UCSD-AML1 (cell line): ENCODE measurements at regions not wholly inside any gene's neighbourhood (a gene's known extent, or its start where the extent isn't known, plus 50 kb on each side); places are given as distances from the start of the nearest gene placed in this dataset.

Experiments
- DNase-seq: peaks from one replicate; lab custom pipeline; 2025; ENCODE audit not compliant: unreplicated experiment; lab: John Stamatoyannopoulos, UW

DNA sequence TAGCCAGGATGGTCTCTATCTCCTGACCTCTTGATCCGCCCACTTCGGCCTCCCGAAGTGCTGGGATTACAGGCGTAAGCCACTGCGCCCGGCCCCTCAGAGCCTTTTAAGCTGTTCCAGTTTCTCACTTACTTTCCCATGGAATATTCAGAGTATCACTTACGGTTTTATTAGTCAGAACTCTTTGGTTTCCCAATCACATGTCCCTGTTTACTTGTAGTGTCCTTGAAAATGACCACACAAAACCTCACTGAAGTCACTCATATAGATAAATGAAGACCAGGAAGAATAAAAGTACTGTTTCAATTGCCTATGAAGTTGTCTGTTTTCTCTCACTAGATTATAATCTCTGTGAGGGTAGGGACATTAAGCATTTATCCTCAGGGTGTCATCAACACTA lies 217.2 kb upstream of the HCCS start:
- DNase-seq = no peak

DNA sequence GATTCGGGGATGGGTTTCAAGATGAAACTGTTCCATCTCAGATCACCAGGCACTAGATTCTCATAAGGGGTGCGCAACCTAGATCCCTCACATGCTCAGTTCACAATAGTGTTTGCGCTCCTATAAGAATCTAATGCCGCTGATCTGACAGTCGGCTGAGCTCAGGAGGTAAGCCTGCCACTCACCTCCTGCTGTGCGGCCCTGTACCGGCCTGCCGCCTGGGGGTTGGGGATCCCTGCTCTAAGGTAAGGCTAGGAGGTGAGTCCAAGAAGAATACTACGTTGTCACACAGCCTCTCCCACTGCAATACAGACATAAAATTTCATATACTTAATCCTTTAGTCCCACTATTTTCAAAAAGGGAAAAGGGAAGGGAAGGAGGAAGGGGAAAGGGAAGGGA lies 213.4 kb upstream of the HCCS start:
- no peak for DNase-seq

DNA sequence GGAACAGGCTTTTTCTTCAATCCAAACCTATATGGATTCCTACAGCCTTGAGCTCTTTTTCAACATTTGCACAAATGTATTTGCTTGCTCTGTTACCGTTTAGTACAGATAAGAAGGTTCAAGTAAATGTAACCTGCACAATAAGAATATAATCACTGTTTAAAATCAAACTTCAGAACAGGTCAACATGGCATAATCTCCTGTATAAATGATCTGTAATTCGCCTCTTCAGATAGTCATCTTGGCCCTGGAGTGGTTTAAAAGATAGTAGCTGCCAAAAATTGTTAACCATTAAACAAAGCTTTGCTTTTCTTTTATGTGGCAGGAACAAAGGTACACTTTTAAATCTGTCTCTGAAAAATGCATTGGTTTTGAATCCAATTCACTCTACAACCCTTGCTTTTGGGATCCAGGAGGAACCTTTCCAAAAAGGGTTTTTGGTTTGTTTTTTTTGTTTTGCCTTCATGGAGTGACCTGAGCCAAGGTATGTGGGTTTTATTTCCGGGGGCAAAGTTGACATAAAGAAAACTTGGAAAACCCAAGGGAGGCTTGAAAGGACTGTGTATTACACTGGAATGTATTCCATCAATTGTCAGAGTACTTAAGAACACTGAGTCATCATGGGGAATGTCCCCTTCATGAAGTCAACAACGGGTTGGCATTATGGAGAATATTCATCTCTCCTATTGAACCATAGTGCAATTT lies 210.4 kb upstream of the HCCS start:
- no peak for DNase-seq

DNA sequence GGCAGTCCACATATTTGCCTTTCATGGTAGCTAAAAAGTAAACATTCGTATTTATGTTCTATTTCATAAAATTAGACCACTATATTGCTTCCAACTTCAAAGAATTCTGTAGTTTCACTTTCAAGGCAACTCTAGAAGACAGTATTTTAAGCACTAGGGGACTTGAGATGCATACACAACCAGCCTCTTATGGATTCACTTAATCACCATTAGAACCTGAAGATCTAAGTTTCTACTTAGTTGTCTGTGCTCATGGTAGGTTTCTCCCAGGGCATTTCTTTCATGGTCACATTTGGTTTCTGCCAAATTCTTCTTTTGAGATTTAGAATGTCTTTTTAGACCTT lies 209.9 kb upstream of the HCCS start:
- no peak for DNase-seq

DNA sequence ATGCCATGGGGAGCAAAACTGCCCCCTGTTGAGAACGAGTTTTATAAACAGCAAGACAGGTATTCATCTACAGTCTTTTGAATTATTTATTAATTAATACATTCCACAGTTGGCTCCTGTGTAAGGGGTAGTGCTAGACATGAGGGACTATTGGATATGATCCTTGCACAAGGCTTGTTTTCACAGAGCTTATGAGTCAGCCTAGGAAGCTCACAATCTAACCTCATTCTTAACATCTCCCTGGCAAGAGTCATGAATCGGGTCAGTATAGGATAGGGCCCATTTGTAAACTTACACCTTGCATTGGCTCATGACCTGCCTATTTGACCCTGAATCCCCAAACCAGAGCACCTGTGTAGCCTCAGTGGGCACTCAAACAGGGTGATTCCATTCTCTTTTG lies 209.1 kb upstream of the HCCS start:
- no peak for DNase-seq

DNA sequence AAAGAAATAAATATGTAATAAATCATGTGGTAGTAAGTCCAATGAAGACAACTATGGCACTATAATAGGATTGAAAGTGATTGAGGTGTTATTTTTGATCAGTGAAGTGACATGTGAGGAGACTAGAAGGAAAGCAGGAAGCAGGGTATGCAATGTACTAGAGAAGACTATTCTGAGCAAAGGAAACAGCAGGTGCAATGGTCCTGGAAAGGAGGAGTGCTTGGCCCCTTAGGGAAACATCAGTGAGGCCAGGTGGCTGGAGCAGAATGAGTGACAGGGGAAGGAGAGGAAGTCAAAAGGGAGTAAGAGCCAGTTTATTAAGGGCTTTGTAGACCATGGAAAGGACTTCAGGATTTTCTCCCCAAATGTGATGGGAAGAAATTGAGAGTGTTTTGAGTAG lies 207.6 kb upstream of the HCCS start:
- no peak for DNase-seq

DNA sequence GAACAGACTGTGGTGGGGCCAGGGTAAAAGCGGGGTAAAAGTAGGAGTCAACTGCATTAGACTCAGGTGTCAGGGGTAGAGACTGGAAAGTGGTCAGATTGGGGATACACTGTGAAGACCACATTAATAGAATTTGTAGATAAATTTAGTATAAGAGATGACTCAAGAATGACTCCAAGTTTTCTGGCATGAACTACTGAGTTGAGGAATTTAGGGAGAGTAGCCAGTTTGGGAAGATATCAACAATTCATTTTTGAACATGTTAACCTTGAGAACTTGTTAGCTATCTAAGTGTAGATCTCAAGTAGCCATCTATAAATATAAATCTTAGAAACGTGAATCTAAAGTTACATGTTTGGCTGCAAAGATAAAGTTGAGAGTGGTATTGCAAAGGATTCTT lies 206.9 kb upstream of the HCCS start:
- DNase-seq = no peak

DNA sequence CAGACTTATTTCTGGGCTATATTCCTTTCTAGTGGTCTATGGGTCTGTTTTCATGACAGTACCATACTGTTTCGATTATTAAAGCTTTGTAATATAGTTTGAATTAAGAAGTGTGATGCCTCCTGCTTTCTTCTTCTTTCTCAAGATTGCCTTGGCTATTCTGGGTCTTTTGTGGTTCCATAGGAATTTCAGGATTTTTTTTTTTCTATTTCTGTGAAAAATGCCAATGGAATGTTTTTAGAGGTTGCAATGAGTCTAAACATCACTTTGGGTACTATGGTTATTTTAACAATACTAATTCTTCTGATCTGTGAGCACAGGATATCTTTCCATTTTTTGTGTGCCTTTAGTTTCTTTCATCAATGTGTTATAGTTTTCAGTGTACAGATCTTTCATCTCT lies 204.3 kb upstream of the HCCS start:
- DNase-seq = no peak

DNA sequence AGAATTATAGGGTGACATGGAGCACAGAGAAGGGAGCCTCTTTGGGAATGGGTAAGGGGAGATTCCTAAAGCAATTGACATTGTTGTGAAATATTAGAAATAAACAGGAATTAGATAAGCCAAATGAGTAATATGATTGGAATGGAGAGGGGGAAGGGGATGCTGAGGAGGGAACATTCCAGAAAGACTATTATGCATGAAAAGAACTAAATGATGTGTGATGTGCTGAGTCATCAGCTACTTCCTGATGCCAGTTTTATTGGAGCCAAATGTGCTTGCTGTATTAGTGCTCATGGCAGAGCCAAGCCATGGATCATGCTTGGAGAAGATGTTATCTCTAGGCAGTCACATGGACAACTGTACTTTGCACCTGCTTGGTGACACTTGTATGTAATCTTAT lies 189.0 kb upstream of the HCCS start:
- DNase-seq = no peak

DNA sequence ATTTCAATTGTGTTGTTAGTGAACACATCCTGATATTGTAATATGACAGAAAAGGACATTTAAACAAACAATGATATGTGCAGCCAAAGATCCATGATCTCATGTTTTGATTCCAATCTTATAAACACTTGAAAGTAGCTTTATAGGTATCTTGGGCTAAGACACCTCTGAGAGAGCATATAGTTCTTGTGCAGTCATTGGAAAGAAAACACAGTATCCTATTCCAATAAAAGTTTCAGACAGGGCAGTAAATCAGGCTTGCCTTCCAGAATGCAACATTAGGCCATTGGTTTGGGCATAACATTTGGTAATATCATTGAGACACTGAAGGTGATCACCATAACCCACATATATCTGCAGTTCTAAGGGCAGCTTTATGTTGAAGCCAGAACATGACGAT lies 188.3 kb upstream of the HCCS start:
- DNase-seq = no peak

DNA sequence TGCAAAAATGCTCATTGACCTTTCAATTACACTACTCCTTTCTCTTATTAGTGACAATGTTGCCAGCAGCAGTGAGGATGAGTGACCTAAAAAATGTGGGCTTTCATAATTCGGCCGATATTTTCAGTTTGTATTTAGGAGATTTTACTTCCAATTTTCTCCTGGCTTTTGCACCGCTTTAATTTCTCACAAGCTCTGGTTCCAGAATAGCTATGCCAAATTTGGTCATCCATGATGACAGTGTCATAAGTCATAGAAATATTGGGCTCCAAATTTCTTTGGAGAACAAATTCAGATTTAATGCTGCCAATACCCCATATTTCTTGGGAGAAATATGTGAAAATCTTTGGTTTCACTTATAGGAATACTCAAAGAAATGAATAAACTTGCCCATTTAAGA lies 187.7 kb upstream of the HCCS start:
- no peak for DNase-seq

DNA sequence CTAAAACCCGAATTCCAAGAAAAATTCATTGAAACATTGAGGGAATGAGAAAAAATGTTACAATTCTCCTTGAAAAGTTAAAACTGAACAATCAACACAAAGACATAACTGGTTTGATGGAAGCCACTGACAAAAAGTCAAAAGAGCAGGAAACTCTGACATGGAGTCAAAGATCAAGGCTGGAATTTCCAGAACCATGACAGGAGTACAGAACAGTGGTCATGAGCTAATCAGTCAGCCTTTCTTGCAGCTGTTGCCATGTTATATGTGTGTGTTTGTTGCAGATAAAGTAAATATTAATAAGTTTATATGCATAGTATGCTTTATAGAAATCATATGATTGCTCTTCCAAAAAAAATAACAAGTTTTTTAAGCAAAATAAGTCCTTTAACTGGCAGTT lies 184.7 kb upstream of the HCCS start:
- DNase-seq = no peak

DNA sequence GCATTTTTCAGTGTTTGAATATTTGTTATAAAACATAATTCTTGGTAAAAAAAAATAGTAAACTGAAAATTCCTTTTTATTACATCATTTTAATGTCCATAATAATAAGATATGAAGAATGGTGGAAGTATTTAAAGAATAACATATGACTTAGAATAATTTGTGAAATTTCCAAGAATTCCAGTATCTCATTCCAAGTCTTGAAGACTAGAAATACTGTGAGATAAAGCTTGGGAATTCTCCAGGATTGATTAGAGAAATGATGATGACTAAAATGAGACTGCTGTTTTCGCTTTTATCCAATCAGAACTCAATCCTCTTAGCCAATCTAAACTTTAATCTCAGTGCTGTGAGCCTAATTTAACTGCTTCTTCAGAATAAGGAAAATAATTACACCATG lies 184.2 kb upstream of the HCCS start:
- DNase-seq = no peak

DNA sequence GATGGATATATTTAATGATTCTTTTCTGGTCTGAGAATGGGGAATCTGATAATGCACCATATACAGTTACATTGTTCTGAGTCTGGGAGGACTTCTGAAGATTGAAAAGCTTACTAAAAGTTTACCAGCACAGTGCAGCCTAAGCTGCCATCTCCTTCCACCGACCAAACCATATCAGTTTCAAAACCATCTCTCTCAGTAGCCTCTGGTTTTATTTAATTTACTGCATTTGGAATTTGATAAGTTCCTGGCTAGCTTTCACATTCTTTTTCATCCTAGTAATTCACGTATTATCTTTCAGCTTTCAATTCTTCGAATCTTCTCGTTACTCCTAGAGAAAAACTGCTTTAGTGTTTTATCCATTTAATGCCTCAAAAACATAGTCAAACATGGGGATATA lies 181.4 kb upstream of the HCCS start:
- DNase-seq = no peak

DNA sequence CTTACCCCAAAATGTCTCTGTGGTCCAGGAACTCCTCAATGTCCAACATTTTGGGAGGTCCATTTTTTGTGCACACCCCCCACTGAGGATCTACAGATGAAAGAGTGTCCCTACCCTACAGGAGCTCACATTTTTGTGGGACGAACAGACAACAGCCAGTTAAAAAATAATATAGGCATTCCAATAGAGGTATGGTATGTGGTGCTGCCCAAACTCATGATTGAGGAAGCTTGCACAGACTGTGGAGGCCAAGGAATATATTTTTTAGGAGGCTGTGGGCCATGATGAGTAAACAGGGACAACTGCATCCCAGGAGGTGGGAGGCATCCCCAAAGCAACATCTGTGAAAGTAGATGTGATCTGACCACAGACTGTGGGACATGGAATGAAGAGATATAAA lies 181.0 kb upstream of the HCCS start:
- no peak for DNase-seq

DNA sequence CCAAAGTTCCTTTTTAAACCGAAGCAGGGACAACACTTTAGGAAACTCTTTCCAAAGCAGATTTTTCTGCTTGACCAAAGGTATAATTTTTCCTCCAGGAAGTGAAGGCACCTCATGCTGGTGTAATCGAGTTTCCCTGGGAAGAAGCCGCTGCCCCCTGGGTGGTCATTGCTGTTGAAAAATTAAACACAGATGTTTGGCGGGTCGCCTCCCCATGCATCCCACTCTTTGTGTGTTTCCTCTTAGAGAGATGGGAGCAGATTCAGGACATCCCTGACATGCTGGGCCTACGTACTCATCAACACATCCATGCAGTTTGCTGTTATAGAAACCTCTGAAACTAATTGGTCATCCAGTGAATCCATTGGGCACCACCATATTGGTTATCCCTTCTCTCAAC lies 179.2 kb upstream of the HCCS start:
- no peak for DNase-seq

DNA sequence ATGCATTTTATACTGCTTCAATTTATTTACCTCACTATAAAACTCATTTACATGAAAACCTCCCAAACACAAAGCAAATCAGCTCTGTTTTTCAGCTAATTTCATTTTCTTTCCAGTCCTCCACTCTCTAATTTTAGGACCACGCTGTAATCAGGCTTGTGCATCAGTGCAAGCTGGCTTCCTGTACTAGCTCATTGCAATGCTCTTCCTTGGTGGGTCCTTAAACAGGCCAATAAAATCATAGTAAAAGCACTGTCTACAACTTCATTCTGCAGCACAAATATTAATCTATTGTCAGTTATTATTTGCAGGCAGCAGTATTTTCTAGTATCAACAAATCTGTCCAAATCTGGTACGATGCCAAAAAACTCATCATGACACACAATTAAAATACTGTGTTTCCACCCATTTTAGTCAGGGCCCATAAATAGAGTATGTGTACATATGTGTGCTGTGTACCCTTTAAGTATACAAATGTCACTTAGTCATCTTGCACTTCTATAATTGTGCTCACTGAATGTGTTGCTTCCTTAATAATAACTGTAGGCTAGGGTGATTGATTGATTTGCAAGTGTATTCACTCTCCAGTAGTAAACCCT lies 178.2 kb upstream of the HCCS start:
- no peak for DNase-seq

DNA sequence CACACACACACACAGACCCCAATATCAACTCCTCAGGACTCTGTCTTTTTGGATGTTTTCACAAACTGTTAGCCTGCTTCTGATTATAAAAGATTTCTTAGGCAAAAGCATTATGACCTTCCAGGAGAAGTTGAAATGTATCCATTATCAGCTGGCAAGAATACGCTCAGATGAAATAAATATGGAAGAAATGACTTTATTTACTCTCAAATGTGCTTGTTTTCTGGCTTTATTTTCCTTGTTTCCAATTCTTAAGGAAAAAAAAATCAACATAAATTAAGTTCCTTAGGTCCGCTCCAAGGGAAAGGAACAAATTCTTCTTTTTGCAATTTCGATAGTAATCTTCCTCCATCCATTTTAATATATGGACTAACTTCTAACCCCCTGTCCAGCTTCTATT lies 175.6 kb upstream of the HCCS start:
- no peak for DNase-seq

DNA sequence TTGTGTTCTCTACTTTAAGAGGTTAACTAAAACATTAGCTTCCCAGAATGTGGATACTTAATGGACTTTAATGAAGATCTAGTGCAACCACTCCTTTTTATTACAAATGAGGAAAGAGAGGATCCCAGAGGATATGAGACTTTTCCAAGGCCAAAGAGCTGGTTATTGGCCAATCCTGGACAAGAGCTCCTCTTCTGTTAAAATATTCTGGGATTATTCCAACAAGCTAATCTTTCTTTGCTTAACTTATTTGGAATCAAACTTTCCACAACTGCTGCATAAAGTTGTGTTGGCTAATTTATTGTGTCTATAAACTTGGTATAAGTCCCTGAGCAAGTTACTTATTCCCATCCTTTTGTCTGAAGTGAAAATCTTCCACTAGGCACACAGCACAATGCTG lies 174.2 kb upstream of the HCCS start:
- no peak for DNase-seq

DNA sequence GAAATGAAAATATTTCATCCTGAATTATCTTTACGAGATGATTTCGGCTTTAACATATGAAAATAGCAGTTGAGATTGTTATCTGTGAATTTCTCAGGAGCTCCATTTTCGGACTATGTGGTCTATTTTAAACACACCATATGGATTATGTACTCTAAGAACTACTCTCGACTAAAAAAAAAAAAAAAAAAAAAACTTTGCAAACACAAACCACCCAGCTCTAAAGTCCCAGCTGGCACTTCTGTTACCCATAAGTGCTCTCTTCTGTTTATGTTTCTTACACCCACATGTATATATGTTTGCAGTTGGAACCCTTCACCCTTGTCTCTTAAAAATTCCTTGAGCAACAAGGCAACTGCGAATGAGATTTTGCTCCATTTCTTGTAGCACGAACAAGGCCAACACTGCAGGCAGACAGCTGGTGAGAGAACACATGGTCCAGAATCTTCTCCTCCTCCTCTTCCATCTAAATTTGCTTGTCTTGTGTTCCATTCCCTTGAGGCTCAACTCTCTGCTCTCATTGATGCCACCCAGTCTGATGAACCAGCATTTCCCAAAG lies 172.7 kb upstream of the HCCS start:
- DNase-seq = no peak

DNA sequence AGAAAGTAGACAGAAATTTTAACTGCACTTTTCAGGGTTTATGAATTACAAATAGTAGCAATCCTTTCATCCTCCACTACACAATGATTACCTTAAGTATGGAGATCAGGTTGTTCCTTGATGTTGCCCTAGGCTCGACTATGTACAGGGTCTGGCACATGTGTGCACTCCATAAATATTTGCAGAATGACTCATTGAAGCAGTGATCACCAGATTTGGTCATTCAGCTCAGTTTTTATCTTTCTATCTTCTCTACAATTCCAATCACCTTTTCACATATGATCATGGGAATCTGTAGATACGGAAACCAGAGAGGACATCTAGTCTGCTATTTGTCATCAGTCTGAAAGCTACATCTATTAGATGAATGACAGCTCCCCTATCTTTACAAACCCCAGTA lies 171.7 kb upstream of the HCCS start:
- DNase-seq = no peak

DNA sequence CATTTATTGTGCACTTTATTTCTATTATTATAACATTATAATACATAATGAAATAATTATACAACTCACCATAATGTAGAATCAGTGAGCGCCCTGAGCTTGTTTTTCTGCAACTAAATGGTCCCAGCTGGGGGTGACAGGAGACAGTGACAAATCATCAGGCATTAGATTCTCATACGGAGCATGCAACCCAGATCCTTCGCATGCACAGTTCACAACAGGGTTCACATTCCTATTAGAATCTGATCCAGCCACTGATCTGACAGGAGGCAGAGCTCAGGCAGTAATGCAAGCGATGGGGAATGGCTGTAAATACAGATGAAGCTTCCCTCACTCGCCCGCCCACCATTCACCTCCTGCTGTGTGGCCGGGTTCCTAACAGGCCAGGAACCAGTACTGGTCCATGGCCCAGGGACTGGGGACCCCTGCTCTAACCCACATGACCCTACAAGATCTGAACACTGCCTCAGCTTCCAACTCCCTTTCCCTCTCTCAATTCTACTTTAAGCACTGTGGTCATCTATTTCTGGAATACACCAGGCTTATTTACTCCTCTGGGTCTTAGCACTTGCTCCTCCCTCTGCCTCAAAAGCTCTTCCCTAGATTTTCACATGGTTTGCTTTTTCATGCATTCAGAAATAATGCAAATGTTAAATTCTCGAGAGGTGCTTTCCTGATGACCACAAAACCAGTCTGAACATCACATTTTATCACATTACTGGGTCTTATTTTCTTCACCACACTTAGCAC lies 166.8 kb upstream of the HCCS start:
- no peak for DNase-seq
